ENCODE measurements at regions not wholly inside any gene's neighbourhood (a gene's known extent, or its start where the extent isn't known, plus 50 kb on each side); places are given as distances from the start of the nearest gene placed in this dataset.

DNA sequence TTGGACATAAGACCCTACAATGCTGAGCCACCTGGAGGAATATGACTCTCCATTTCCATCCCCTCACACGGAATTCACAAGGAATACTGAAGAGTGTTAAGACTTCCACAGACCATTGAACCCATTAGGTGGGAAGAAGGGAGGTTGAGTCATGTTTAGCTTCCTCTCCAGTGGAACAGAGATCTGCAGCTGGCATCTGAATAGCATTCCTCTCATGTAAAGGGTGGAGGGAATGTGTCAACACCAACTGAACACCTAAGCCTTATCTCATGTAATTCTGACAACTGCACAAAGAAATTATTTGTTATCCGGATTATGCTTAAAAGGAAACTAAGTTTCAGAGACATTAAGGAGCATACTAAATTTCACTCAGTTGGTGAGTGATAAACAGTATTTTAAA is 705.9 kb downstream of the MAFB start:
- Mint-ChIP-seq H3K36me3 (ENCODE audit: low read depth) (no peaks in the 10 kb centered on the region), H3K27me3 (ENCODE audit: insufficient read depth, low read depth, poor library complexity) (peaks cover 1% of the 10 kb centered on the region), H3K4me1 (peaks cover 16% of the 10 kb centered on the region), H3K9me3 (no peaks in the 10 kb centered on the region), H3K4me3 (no peak overlapping the region), H3K27ac (no peak overlapping the region)
- H3F3A ChIP-seq (replicated peaks; ENCODE audit: low read depth), result no peaks in the 10 kb centered on the region
- no peak overlapping the region for H2AFZ ChIP-seq
- H3K4me3 ChIP-seq, result no peak overlapping the region
- no peaks in the 10 kb centered on the region for H3K36me3 ChIP-seq (ENCODE audit: insufficient read depth)
- ATAC-seq (no peak), DNase-seq (ENCODE audit: low spot score) (no peak)
- no peak overlapping the region for H3K4me2 ChIP-seq
- H3K4me1 ChIP-seq (ENCODE audit: insufficient read depth), result peaks cover 10% of the 10 kb centered on the region; the same call in 1 of the 2 replicates
- H3K27me3 ChIP-seq (ENCODE audit: insufficient read depth), result no peaks in the 10 kb centered on the region
- no peaks in the 10 kb centered on the region for H4K20me1 ChIP-seq (replicated peaks; ENCODE audit: insufficient read depth)
- H3K79me2 ChIP-seq (replicated peaks; ENCODE audit: insufficient read depth), result no peaks in the 10 kb centered on the region
- TF ChIP-seq, protein P1, sequence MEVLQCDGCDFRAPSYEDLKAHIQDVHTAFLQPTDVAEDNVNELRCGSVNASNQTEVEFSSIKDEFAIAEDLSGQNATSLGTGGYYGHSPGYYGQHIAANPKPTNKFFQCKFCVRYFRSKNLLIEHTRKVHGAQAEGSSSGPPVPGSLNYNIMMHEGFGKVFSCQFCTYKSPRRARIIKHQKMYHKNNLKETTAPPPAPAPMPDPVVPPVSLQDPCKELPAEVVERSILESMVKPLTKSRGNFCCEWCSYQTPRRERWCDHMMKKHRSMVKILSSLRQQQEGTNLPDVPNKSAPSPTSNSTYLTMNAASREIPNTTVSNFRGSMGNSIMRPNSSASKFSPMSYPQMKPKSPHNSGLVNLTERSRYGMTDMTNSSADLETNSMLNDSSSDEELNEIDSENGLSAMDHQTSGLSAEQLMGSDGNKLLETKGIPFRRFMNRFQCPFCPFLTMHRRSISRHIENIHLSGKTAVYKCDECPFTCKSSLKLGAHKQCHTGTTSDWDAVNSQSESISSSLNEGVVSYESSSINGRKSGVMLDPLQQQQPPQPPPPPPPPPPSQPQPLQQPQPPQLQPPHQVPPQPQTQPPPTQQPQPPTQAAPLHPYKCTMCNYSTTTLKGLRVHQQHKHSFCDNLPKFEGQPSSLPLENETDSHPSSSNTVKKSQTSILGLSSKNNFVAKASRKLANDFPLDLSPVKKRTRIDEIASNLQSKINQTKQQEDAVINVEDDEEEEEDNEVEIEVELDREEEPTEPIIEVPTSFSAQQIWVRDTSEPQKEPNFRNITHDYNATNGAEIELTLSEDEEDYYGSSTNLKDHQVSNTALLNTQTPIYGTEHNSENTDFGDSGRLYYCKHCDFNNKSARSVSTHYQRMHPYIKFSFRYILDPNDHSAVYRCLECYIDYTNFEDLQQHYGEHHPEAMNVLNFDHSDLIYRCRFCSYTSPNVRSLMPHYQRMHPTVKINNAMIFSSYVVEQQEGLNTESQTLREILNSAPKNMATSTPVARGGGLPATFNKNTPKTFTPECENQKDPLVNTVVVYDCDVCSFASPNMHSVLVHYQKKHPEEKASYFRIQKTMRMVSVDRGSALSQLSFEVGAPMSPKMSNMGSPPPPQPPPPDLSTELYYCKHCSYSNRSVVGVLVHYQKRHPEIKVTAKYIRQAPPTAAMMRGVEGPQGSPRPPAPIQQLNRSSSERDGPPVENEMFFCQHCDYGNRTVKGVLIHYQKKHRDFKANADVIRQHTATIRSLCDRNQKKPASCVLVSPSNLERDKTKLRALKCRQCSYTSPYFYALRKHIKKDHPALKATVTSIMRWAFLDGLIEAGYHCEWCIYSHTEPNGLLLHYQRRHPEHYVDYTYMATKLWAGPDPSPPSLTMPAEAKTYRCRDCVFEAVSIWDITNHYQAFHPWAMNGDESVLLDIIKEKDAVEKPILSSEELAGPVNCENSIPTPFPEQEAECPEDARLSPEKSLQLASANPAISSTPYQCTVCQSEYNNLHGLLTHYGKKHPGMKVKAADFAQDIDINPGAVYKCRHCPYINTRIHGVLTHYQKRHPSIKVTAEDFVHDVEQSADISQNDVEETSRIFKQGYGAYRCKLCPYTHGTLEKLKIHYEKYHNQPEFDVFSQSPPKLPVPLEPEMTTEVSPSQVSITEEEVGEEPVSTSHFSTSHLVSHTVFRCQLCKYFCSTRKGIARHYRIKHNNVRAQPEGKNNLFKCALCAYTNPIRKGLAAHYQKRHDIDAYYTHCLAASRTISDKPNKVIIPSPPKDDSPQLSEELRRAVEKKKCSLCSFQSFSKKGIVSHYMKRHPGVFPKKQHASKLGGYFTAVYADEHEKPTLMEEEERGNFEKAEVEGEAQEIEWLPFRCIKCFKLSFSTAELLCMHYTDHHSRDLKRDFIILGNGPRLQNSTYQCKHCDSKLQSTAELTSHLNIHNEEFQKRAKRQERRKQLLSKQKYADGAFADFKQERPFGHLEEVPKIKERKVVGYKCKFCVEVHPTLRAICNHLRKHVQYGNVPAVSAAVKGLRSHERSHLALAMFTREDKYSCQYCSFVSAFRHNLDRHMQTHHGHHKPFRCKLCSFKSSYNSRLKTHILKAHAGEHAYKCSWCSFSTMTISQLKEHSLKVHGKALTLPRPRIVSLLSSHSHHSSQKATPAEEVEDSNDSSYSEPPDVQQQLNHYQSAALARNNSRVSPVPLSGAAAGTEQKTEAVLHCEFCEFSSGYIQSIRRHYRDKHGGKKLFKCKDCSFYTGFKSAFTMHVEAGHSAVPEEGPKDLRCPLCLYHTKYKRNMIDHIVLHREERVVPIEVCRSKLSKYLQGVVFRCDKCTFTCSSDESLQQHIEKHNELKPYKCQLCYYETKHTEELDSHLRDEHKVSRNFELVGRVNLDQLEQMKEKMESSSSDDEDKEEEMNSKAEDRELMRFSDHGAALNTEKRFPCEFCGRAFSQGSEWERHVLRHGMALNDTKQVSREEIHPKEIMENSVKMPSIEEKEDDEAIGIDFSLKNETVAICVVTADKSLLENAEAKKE (CRISPR knock-in tag; IDR thresholded peaks at IDR 0.05), result no peak
- no peak for TF ChIP-seq EZH2phosphoT487 (IDR thresholded peaks at IDR 0.05; ENCODE audit: unreplicated experiment)
- TF ChIP-seq, protein P2, sequence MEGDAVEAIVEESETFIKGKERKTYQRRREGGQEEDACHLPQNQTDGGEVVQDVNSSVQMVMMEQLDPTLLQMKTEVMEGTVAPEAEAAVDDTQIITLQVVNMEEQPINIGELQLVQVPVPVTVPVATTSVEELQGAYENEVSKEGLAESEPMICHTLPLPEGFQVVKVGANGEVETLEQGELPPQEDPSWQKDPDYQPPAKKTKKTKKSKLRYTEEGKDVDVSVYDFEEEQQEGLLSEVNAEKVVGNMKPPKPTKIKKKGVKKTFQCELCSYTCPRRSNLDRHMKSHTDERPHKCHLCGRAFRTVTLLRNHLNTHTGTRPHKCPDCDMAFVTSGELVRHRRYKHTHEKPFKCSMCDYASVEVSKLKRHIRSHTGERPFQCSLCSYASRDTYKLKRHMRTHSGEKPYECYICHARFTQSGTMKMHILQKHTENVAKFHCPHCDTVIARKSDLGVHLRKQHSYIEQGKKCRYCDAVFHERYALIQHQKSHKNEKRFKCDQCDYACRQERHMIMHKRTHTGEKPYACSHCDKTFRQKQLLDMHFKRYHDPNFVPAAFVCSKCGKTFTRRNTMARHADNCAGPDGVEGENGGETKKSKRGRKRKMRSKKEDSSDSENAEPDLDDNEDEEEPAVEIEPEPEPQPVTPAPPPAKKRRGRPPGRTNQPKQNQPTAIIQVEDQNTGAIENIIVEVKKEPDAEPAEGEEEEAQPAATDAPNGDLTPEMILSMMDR (conservative IDR thresholded peaks at IDR 0.05; ENCODE audit: low read depth in 2 of 2), result no peak
- no peak for TF ChIP-seq POLR2AphosphoS5 (IDR thresholded peaks at IDR 0.05; ENCODE audit: low read depth)
- no peak for TF ChIP-seq ZNF114 (CRISPR knock-in tag; IDR thresholded peaks at IDR 0.05)
- no peak for TF ChIP-seq CREB1 (CRISPR knock-in tag; IDR thresholded peaks at IDR 0.05; ENCODE audit: low read depth)
- no peak overlapping the region for H3K27ac ChIP-seq (ENCODE audit: low read depth)
- H3K9me2 ChIP-seq (ENCODE audit: insufficient read depth), result no peaks in the 10 kb centered on the region
